ENCODE measurements at regions not wholly inside any gene's neighbourhood (a gene's known extent, or its start where the extent isn't known, plus 50 kb on each side); places are given as distances from the start of the nearest gene placed in this dataset.
A peak's percentile ranks its signal among the peaks of the same experiment; 100 is the strongest.

GRCh38 chr2:37585295-37585908, 86.0 kb downstream of the CDC42EP3 start:
- H3K4me1 Mint-ChIP-seq, result peaks cover 84 to 95% of the 10 kb centered on the region in 2 donors
- H3K4me3 Mint-ChIP-seq, result peak overlapping the region; percentile 62 to 91 (median 81)
- DNase-seq, result no peak
- peak overlapping the region; percentile 83 to 98 (median 97) for H3K27ac Mint-ChIP-seq
- peaks cover 0 to 2% (median 0%) of the 10 kb centered on the region in 6 donors for H3K9me3 Mint-ChIP-seq
- H3K36me3 Mint-ChIP-seq, result no peaks in the 10 kb centered on the region
- H3K27me3 Mint-ChIP-seq (ENCODE audit: low read depth in 3 of 3), result peaks cover 0 to 3% (median 0%) of the 10 kb centered on the region in 3 donors

- Mint-ChIP-seq H3K4me3 (peak overlapping the region; percentile 62 to 91 (median 74)), H3K27ac (peak overlapping the region; percentile 83 to 98 (median 97)), H3K9me3 (peaks cover 0 to 2% (median 0%) of the 10 kb centered on the region in 6 donors), H3K4me1 (peaks cover 90 to 95% of the 10 kb centered on the region in 2 donors), H3K36me3 (no peaks in the 10 kb centered on the region), H3K27me3 (ENCODE audit: low read depth in 3 of 3) (peaks cover 0 to 3% (median 0%) of the 10 kb centered on the region in 3 donors)
- DNase-seq, result peak; percentile 71 to 81 (median 71)
Measured at GRCh38 chr2:37585982-37586621, 85.3 kb downstream of the CDC42EP3 start.

GRCh38 chr2:37586663-37587317, 84.7 kb downstream of the CDC42EP3 start:
- no peak for DNase-seq
- Mint-ChIP-seq H3K36me3 (no peaks in the 10 kb centered on the region), H3K4me3 (peak overlapping the region; percentile 62 to 91 (median 74)), H3K4me1 (peaks cover 91 to 97% of the 10 kb centered on the region in 2 donors), H3K9me3 (peaks cover 0 to 2% (median 0%) of the 10 kb centered on the region in 6 donors), H3K27me3 (ENCODE audit: low read depth in 3 of 3) (peaks cover 0 to 3% (median 0%) of the 10 kb centered on the region in 3 donors), H3K27ac (peak overlapping the region; percentile 83 to 98 (median 97))

- peak overlapping the region in 2 of 5 donors; percentile 42 to 81 for H3K4me3 Mint-ChIP-seq
Measured at GRCh38 chr2:37587817-37588216, 83.6 kb downstream of the CDC42EP3 start.

GRCh38 chr2:37588316-37588777, 83.1 kb downstream of the CDC42EP3 start:
- no peaks in the 10 kb centered on the region for H3K36me3 Mint-ChIP-seq
- H3K27me3 Mint-ChIP-seq (ENCODE audit: low read depth in 3 of 3), result peaks cover 0 to 3% (median 0%) of the 10 kb centered on the region in 3 donors
- peaks cover 0 to 2% (median 0%) of the 10 kb centered on the region in 6 donors for H3K9me3 Mint-ChIP-seq
- H3K27ac Mint-ChIP-seq, result peak overlapping the region in 5 of 6 donors; percentile 9 to 84 (median 68)
- H3K4me3 Mint-ChIP-seq, result peak overlapping the region in 1 of 5 donors; percentile 38
- H3K4me1 Mint-ChIP-seq, result peaks cover 81 to 88% of the 10 kb centered on the region in 2 donors
- no peak for DNase-seq

More at GRCh38 chr2:37587817-37588216, 83.6 kb downstream of the CDC42EP3 start:
- Mint-ChIP-seq H3K36me3 (no peaks in the 10 kb centered on the region), H3K4me1 (peaks cover 86 to 93% of the 10 kb centered on the region in 2 donors), H3K27me3 (ENCODE audit: low read depth in 3 of 3) (peaks cover 0 to 3% (median 0%) of the 10 kb centered on the region in 3 donors), H3K9me3 (peaks cover 0 to 2% (median 0%) of the 10 kb centered on the region in 6 donors), H3K27ac (peak overlapping the region; percentile 60 to 98 (median 97))
- no peak for DNase-seq

- peaks cover 0 to 8% (median 4%) of the 10 kb centered on the region in 6 donors for H3K9me3 Mint-ChIP-seq
- H3K27me3 Mint-ChIP-seq (ENCODE audit: low read depth in 3 of 3), result peaks cover 0 to 2% (median 0%) of the 10 kb centered on the region in 3 donors
- H3K4me3 Mint-ChIP-seq, result peak overlapping the region in 1 of 5 donors; percentile 9
- peak overlapping the region in 2 of 6 donors; percentile 25 to 28 for H3K27ac Mint-ChIP-seq
- peaks cover 71 to 78% of the 10 kb centered on the region in 2 donors for H3K4me1 Mint-ChIP-seq
- DNase-seq, result no peak
- peaks cover 0 to 5% (median 4%) of the 10 kb centered on the region in 3 donors for H3K36me3 Mint-ChIP-seq
Measured at GRCh38 chr2:37589298-37589697, 82.1 kb downstream of the CDC42EP3 start.

- peaks cover 63 to 70% of the 10 kb centered on the region in 2 donors for H3K4me1 Mint-ChIP-seq
- peak overlapping the region in 5 of 6 donors; percentile 3 to 77 (median 63) for H3K27ac Mint-ChIP-seq
- H3K9me3 Mint-ChIP-seq, result peaks cover 2 to 15% (median 11%) of the 10 kb centered on the region in 6 donors
- H3K27me3 Mint-ChIP-seq (ENCODE audit: low read depth in 3 of 3), result no peaks in the 10 kb centered on the region
- peak in 2 of 3 donors; percentile 17 to 24 for DNase-seq
- H3K36me3 Mint-ChIP-seq, result peaks cover 0 to 10% (median 10%) of the 10 kb centered on the region in 3 donors
- H3K4me3 Mint-ChIP-seq, result peak overlapping the region in 4 of 5 donors; percentile 8 to 69 (median 31)
Measured at GRCh38 chr2:37590119-37590571, 81.3 kb downstream of the CDC42EP3 start.
